Large intestine (tissue), 3 donors: ENCODE measurements at regions not wholly inside any gene's neighbourhood (a gene's known extent, or its start where the extent isn't known, plus 50 kb on each side); places are given as distances from the start of the nearest gene placed in this dataset.

Source experiments
- DNase-seq, 2 donors: peaks; one replicate each; pipeline versions ENCODE4 v3.0.0 to v3.0.0-alpha.2; 2013
- H3K27ac ChIP-seq: one replicate; pipeline ENCODE4 v1.5.1; 2013; ENCODE audit warnings: low read length
- H3K27me3 ChIP-seq: 2 replicates; pipeline ENCODE4 v1.6.1; 2013; ENCODE audit warnings: low read length; ENCODE audit not compliant: control insufficient read depth, insufficient read depth
- H3K36me3 ChIP-seq: 2 replicates; pipeline ENCODE4 v1.6.1; 2013; ENCODE audit warnings: low read length; ENCODE audit not compliant: control insufficient read depth, insufficient read depth
- H3K4me1 ChIP-seq: one replicate; pipeline ENCODE4 v1.6.1; 2013; ENCODE audit warnings: low read length; ENCODE audit not compliant: control insufficient read depth, insufficient read depth
- H3K4me3 ChIP-seq: one replicate; pipeline ENCODE4 v1.5.1; 2013; ENCODE audit warnings: low read length
- H3K9me3 ChIP-seq: one replicate; pipeline ENCODE4 v1.6.1; 2013; ENCODE audit warnings: mild to moderate bottlenecking, low read depth, low read length, moderate library complexity; ENCODE audit not compliant: control insufficient read depth
- WGBS: methylation state at CpG from one replicate; pipeline ENCODE4 v1.1.5; 2013; ENCODE audit warnings: low lambda C conversion rate; ENCODE audit not compliant: insufficient coverage; 5-methylcytosine and 5-hydroxymethylcytosine counted together

DNA sequence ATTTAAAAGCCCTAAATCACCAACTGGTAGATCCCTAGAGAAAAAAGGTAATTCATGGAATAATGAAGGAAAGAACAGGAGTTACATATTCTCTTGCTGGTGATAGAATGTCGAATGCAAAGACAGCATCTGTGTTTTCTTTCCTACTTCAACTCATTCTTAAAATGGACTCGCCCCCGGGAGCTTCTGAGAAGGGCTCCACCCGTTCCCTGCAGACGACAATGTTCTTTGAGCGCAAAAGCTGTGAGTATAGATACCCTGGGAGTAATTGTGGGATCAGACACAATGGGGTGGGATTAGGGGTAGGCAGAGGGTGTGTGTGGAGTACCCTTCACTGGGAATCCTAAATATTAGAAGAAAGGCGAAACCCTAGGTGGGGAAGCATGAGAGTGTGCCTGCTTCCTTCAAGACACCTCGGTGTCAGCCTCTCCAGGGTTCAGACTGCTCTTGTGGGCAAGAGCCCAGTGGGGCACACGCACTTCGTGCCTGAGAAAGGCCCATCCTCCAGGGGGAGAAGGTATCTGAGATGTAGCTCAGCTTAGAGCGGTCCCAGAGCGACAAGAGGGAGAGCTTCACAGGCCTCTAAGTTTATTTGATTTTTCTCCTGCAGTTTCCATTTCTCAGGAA is 123.3 kb upstream of the DPYD start:
- WGBS: 0% methylated on average over 3 of the region's 12 CpGs
- peaks cover 6% of the 10 kb centered on the region for H3K4me1 ChIP-seq
- no peak overlapping the region for H3K4me3 ChIP-seq
- no peak for DNase-seq
- peaks cover 10% of the 10 kb centered on the region for H3K9me3 ChIP-seq
- H3K27me3 ChIP-seq: peaks cover 59% of the 10 kb centered on the region
- no peaks in the 10 kb centered on the region for H3K36me3 ChIP-seq
- H3K27ac ChIP-seq: no peak overlapping the region

DNA sequence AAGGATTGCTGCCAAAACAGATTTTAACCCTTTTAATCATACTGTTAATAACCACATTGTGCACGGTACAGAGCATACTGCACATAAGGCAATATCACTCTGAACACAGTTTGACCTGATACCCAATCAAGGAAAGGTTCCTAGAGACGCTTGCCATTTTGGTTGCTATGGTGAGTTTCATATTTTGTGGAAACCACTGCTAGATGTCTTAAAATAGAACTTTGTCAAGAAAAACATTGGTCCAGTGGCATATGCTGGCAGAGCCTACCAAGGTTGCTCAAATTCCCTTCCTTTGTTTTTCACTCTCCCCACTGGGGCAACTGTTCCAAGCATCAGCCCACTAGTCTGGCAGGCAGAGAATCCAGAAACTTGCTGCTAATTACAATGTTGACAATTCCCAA is 114.8 kb upstream of the DPYD start:
- Histone ChIP-seq H3K9me3 (no peaks in the 10 kb centered on the region), H3K27ac (no peak overlapping the region), H3K27me3 (peaks cover 11% of the 10 kb centered on the region), H3K4me1 (no peaks in the 10 kb centered on the region), H3K36me3 (no peaks in the 10 kb centered on the region), H3K4me3 (no peak overlapping the region)
- DNase-seq: no peak
- WGBS: 100% methylated on average over 1 of the region's 2 CpGs

DNA sequence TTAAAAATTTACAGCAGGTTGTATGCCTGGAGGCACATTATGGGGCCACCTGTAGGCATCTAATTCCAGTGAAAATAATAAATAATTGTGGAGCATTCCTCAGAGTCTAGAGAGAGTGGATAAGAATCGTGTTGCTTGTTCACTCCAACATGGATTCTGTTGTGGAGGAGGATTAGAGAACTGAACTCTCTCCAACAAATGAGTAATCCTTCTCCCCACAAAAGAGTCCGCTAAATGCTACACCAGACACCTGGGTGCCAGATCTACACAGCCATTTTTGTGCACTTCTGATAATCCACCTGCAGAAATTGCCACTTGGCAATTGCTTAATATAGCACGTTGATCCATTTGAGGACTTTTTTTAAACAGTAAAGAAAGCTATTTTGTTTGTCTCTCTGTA is 113.7 kb upstream of the DPYD start:
- no peaks in the 10 kb centered on the region for H3K36me3 ChIP-seq
- no peak overlapping the region for H3K27ac ChIP-seq
- H3K27me3 ChIP-seq: peaks cover 9% of the 10 kb centered on the region
- no peak for DNase-seq
- no peaks in the 10 kb centered on the region for H3K9me3 ChIP-seq
- no peaks in the 10 kb centered on the region for H3K4me1 ChIP-seq
- no peak overlapping the region for H3K4me3 ChIP-seq
- no CpG with 5 or more reads among the region's 3 CpGs for WGBS

DNA sequence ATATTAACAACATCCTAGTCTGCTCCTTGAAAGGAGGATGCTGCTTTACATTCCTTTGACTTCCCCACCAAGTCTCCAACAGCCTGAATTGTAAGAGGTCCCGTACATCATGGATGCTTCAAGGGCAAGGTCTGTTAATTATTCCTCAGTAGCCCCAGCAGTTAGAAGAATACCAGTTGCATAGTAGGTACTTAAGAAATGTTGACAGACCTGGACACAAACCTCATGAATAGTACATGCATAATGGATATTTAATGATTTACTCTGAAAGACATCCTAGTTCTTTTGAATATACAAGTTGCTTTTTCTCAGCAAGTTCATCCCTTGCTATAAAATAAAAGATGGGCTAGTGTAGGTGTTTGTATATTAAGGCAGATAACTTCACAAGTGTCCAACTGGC is 112.1 kb upstream of the DPYD start:
- H3K4me1 ChIP-seq: no peaks in the 10 kb centered on the region
- H3K4me3 ChIP-seq: no peak overlapping the region
- peaks cover 9% of the 10 kb centered on the region for H3K27me3 ChIP-seq
- no CpG with 5 or more reads among the region's 1 CpG for WGBS
- H3K36me3 ChIP-seq: no peaks in the 10 kb centered on the region
- H3K9me3 ChIP-seq: no peaks in the 10 kb centered on the region
- no peak overlapping the region for H3K27ac ChIP-seq
- no peak for DNase-seq

DNA sequence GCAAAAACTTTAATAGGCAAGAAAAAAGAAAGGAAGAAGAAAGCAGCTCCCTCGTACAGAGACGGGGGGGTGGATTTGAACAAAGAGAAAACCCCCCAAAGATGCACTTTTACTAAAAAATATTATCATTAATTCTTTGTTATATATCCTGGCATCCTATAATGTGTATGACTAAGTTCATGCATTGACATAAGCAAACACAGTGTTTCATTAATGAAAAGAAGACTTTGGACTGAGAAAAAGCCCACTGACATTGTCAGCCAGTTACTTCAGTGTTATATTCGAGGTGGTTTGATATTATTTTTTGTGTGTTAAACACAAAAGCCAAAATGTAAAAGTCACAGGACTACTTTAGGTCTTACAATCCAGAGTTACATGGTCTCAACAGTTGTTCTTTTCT is 110.1 kb upstream of the DPYD start:
- peaks cover 4% of the 10 kb centered on the region for H3K27me3 ChIP-seq
- no peak overlapping the region for H3K27ac ChIP-seq
- H3K4me1 ChIP-seq: no peaks in the 10 kb centered on the region
- no peaks in the 10 kb centered on the region for H3K9me3 ChIP-seq
- no peaks in the 10 kb centered on the region for H3K36me3 ChIP-seq
- WGBS: 17% methylated on average over 1 of the region's 3 CpGs
- H3K4me3 ChIP-seq: no peak overlapping the region
- no peak for DNase-seq

DNA sequence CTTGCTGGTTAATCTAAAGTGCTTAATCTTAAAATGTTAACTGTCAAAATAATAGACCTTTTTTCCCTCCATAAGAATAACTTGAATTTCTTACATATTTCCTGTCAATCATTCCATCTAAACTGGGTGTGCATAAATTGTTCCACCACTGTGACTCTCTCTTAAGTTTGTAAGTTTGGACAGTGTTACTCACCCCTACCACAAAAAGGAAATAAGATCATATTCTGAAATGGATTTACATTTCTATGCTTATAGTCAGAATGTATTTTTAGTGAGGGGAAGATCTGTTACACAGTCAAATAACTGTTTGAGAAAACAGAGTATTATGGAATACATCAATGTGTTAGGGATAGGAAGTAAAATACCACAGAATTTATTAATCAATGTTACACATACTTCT is 109.6 kb upstream of the DPYD start:
- no peak overlapping the region for H3K4me3 ChIP-seq
- DNase-seq: no peak
- H3K27me3 ChIP-seq: no peaks in the 10 kb centered on the region
- no peaks in the 10 kb centered on the region for H3K9me3 ChIP-seq
- no peak overlapping the region for H3K27ac ChIP-seq
- H3K4me1 ChIP-seq: no peaks in the 10 kb centered on the region
- no peaks in the 10 kb centered on the region for H3K36me3 ChIP-seq

DNA sequence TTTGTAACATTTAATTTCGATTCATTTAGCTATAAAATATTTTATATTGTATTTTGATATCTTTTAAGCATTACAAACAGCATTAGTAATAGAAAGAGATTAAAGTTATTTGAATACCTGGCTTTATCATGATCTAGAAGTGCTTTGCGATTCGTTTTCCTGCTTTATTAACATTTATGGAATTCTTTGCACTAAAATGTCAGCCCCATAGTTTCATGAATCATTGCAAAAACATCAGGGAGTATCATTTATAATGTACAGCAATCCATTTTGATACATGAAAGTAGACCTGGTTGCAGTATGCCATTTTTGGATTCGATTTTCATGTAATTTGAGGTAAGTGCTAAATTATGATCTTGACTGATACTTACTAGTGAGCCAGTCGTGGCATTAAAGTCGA is 108.0 kb upstream of the DPYD start:
- Histone ChIP-seq H3K36me3 (no peaks in the 10 kb centered on the region), H3K4me1 (no peaks in the 10 kb centered on the region), H3K27me3 (no peaks in the 10 kb centered on the region), H3K4me3 (no peak overlapping the region), H3K9me3 (no peaks in the 10 kb centered on the region), H3K27ac (no peak overlapping the region)
- 88% methylated on average over 6 of the region's 6 CpGs for WGBS
- DNase-seq: no peak

DNA sequence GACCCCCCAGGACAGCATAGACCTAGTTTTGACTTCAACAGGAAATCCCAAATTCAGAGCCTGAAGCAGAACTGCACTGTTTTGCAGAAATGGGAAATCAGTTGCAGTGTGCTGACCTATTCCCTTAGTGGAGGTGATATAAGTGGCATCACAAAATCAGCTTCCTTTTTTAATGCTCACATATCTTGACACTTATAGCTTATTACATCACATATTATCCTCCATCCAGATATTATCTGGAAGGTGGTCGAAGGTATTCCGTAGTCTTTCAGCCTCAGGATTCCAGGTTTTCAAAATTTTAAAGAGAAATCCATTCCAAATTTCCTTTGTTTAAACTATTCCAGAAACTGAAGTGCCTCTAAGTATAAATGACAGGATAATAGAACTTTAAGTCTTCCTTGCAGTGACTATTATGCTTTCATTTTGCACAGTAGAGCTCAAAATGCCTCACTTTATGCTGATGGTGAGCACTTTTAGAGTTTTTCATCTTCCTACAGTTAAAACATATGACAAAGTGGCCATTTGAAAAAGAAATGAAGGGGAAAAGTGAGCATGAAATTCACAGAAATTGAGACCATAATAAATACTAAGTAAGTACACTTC is 106.4 kb upstream of the DPYD start:
- no peaks in the 10 kb centered on the region for H3K4me1 ChIP-seq
- H3K27ac ChIP-seq: no peak overlapping the region
- 100% methylated on average over 1 of the region's 2 CpGs for WGBS
- no peak overlapping the region for H3K4me3 ChIP-seq
- no peak for DNase-seq
- H3K36me3 ChIP-seq: no peaks in the 10 kb centered on the region
- H3K9me3 ChIP-seq: no peaks in the 10 kb centered on the region
- H3K27me3 ChIP-seq: no peaks in the 10 kb centered on the region

DNA sequence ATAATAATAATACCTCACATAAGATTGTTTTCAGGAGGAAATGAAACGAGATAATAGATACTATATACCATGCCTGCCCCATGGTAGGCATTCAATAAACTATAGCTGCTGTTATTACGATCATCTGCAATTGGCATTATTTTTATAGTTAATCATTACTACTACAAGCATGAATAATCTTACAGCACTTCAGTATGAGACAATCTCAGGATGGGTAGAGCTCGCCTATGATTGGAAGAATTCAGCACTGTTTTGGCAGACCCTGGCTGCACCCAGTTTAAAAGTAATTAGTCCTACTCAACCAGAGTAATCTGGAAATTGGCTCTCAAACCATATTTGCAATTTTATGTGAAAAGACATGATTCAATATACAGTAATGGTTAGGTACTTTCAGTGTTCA is 105.0 kb upstream of the DPYD start:
- H3K36me3 ChIP-seq: no peaks in the 10 kb centered on the region
- no peak overlapping the region for H3K4me3 ChIP-seq
- H3K27me3 ChIP-seq: no peaks in the 10 kb centered on the region
- H3K9me3 ChIP-seq: no peaks in the 10 kb centered on the region
- H3K4me1 ChIP-seq: no peaks in the 10 kb centered on the region
- H3K27ac ChIP-seq: no peak overlapping the region
- no peak for DNase-seq
- WGBS: 60% methylated on average over 1 of the region's 3 CpGs

DNA sequence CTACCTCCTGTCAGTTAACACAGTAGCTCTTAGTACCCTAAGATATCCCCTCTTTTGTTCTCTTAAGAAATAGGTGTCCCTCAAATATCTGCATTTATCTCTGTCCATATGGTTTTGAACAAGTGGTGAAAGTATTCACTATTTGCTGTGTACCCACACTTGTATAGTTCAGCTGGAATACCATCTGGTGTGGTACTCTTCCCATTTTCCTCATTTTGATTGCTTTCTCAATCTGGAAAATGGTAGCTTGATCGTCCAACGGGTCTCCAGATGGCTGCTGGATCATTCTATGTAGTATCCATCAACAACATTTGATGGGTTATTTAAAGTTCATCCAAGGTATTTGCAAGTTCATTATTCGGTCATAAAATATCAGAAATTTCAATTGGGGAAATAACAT is 100.3 kb upstream of the DPYD start:
- Histone ChIP-seq H3K36me3 (no peaks in the 10 kb centered on the region), H3K4me1 (no peaks in the 10 kb centered on the region), H3K4me3 (no peak overlapping the region), H3K27me3 (no peaks in the 10 kb centered on the region), H3K9me3 (no peaks in the 10 kb centered on the region), H3K27ac (no peak overlapping the region)
- no peak for DNase-seq
- 80% methylated on average over 2 of the region's 3 CpGs for WGBS

DNA sequence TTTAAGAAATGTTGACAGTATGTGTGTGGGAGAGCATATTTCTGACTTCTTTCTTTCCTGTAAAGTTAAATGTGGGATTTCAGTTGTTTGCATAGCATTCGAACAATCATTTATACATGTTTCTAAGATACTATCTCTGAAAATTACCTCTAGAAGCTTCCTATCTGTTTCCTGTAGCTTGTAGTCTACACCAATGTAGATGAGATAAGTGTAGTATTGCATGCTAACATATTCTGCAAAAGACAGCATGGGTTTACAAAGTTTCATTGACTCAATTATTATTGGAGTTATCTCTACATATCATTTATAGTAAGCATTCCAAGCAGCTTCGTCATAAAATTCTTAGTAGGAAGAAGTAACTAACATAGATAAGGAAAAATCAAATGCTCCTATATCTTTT is 98.9 kb upstream of the DPYD start:
- H3K27ac ChIP-seq: no peak overlapping the region
- no peaks in the 10 kb centered on the region for H3K9me3 ChIP-seq
- H3K4me1 ChIP-seq: no peaks in the 10 kb centered on the region
- WGBS: 60% methylated on average over 2 of the region's 2 CpGs
- no peak overlapping the region for H3K4me3 ChIP-seq
- no peaks in the 10 kb centered on the region for H3K36me3 ChIP-seq
- H3K27me3 ChIP-seq: no peaks in the 10 kb centered on the region
- no peak for DNase-seq
